Activated CD4-positive, alpha-beta T cell treated with anti-CD3 and anti-CD28 coated beads, Interleukin-2, amount 10 ng/mL, durations not matched to agents 7 days and 5 days (primary cell): ENCODE measurements at regions not wholly inside any gene's neighbourhood (a gene's known extent, or its start where the extent isn't known, plus 50 kb on each side); places are given as distances from the start of the nearest gene placed in this dataset.

ENCODE experiments used
- CTCF ChIA-PET: fragments of 350-600 bp; sonication (Branson Sonifier 250); formaldehyde crosslinking; loops from one replicate; lab custom pipeline; 2021; ENCODE audit warnings: antibody characterized with exemption; lab: Charles Lee
- POLR2A ChIA-PET: fragments of 350-600 bp; sonication (Branson Sonifier 250); formaldehyde crosslinking; loops from one replicate; lab custom pipeline; 2021; ENCODE audit warnings: antibody characterized with exemption; lab: Charles Lee
- DNase-seq: peaks from one replicate; pipeline ENCODE4 v3.0.0-alpha.2; 2020
- H3K27ac Mint-ChIP-seq: one replicate; pipeline ENCODE4 v1.8.0; 2021; ENCODE audit warnings: mild to moderate bottlenecking, moderate library complexity, mixed read lengths
- H3K27me3 Mint-ChIP-seq: one replicate; pipeline ENCODE4 v1.8.0; 2021; ENCODE audit warnings: mixed read lengths
- H3K36me3 Mint-ChIP-seq: one replicate; pipeline ENCODE4 v1.8.0; 2021; ENCODE audit warnings: low read depth, mixed read lengths
- H3K4me1 Mint-ChIP-seq: one replicate; pipeline ENCODE4 v1.8.0; 2021; ENCODE audit warnings: mixed read lengths
- H3K4me3 Mint-ChIP-seq: one replicate; pipeline ENCODE4 v1.8.0; 2021; ENCODE audit warnings: mild to moderate bottlenecking, moderate library complexity, mixed read lengths
- H3K9me3 Mint-ChIP-seq: one replicate; pipeline ENCODE4 v1.8.0; 2021; ENCODE audit warnings: mixed read lengths

GRCh38 chrX:39397561-39398199 lies 596.4 kb downstream of the MID1IP1 start:
- ChIA-PET POLR2A (no interaction called here), CTCF (no interaction called here)
- H3K27me3 Mint-ChIP-seq, result no peaks in the 10 kb centered on the region
- no peaks in the 10 kb centered on the region for H3K4me1 Mint-ChIP-seq
- no peak for DNase-seq
- no peaks in the 10 kb centered on the region for H3K36me3 Mint-ChIP-seq
- no peak overlapping the region for H3K4me3 Mint-ChIP-seq
- no peaks in the 10 kb centered on the region for H3K9me3 Mint-ChIP-seq
- no peak overlapping the region for H3K27ac Mint-ChIP-seq

DNA sequence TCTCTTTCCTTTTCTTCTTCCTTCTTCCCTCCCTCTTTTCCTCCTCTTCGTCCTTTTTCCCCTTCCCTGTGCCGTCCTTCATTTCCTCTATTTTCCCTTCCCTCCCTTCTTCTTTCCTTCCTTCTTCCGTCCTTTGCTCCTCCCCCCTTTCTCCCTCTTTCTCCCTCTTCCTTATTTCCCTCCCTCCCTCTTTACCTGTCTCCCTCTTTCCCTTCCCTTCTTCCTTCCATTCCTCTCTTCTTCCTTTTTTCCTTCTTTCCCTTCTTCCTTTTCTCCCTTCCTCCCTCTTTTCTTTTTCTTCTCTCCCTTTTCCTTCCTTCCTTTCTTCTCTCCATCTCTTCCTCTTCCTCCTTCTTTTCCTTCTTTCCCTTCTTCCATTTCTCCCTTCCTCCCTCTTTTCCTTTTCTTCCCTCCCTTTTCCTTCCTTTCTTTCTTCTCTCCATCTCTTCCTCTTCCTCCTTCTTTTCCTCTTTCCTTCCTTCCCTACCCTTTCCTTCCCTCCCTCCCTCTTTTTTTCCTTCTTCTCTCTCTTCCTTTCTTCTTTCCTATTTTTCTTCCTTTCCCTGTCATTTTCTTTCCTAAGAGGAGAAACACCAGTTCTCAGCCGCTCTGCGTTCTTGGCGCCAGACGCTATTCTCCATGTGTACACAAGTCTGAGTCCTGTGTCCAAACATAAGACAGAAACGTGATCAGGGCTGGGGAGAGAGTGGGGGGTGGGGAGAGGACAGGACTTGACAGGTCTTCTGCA lies 597.1 kb downstream of the MID1IP1 start:
- no peak overlapping the region for H3K27ac Mint-ChIP-seq
- no peaks in the 10 kb centered on the region for H3K27me3 Mint-ChIP-seq
- no peak overlapping the region for H3K4me3 Mint-ChIP-seq
- CTCF ChIA-PET, result no interaction called here
- no peaks in the 10 kb centered on the region for H3K9me3 Mint-ChIP-seq
- no peaks in the 10 kb centered on the region for H3K36me3 Mint-ChIP-seq
- no peak for DNase-seq
- POLR2A ChIA-PET, result no interaction called here
- H3K4me1 Mint-ChIP-seq, result no peaks in the 10 kb centered on the region

- Mint-ChIP-seq H3K4me3 (no peak overlapping the region), H3K27me3 (no peaks in the 10 kb centered on the region), H3K36me3 (no peaks in the 10 kb centered on the region), H3K9me3 (no peaks in the 10 kb centered on the region), H3K27ac (no peak overlapping the region), H3K4me1 (no peaks in the 10 kb centered on the region)
- no peak for DNase-seq
- POLR2A ChIA-PET, result interaction anchor here (0.6 kb wide), 1 partner anchor 1615 kb away, joined by 3 read pairs; no protein-coding TSS in a partner anchor
- CTCF ChIA-PET, result no interaction called here
Observed at GRCh38 chrX:39398963-39399261, 597.7 kb downstream of the MID1IP1 start.

DNA sequence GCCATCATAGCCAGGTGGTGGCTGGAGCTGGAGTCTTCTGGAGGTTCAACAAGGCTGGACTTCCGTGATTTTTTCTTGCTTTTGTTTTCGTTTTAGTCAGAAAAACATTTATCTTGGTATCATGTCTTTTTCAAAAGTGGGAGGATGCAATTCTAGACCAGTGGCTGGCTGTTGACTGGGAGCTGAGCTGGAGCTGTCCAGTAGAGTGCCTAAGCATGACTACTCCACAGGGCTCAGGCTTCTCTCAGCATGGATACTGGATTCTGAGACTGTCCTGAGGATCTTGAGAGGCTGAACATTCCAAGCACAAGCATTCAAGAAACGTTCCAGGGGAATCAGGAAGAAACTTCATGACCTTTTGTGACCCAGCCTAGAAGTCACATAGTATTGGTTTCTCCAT lies 598.1 kb downstream of the MID1IP1 start:
- Mint-ChIP-seq H3K36me3 (no peaks in the 10 kb centered on the region), H3K27me3 (no peaks in the 10 kb centered on the region), H3K4me3 (no peak overlapping the region), H3K27ac (no peak overlapping the region), H3K9me3 (no peaks in the 10 kb centered on the region), H3K4me1 (no peaks in the 10 kb centered on the region)
- POLR2A ChIA-PET, result interaction anchor here (0.6 kb wide), 1 partner anchor 1616 kb away, joined by 3 read pairs; no protein-coding TSS in a partner anchor
- no peak for DNase-seq
- CTCF ChIA-PET, result no interaction called here

GRCh38 chrX:39401483-39402110 lies 600.3 kb downstream of the MID1IP1 start:
- H3K4me1 Mint-ChIP-seq, result no peaks in the 10 kb centered on the region
- ChIA-PET POLR2A (no interaction called here), CTCF (no interaction called here)
- no peaks in the 10 kb centered on the region for H3K9me3 Mint-ChIP-seq
- no peak overlapping the region for H3K27ac Mint-ChIP-seq
- H3K27me3 Mint-ChIP-seq, result no peaks in the 10 kb centered on the region
- H3K4me3 Mint-ChIP-seq, result no peak overlapping the region
- DNase-seq, result no peak
- H3K36me3 Mint-ChIP-seq, result no peaks in the 10 kb centered on the region

DNA sequence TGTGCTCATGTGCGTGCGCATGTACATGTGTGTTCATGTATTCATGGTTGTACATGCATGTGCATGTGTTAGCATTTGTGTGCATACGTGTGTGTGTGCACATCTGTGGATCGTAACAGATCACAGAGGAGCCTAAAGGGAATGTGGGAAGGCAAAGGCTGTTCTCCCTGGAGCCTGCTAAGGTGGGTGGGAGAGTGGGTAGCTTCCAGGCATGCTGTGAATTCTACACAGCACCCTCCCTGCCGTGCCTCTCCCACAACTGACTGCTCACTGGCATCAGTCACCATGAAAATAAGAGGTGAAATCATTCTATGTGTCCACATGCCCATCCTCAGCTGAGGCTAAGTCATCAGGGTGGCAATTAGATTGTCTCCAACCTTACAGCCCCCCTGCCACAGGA lies 600.9 kb downstream of the MID1IP1 start:
- Mint-ChIP-seq H3K9me3 (no peaks in the 10 kb centered on the region), H3K27me3 (no peaks in the 10 kb centered on the region), H3K36me3 (no peaks in the 10 kb centered on the region), H3K27ac (no peak overlapping the region), H3K4me3 (no peak overlapping the region), H3K4me1 (no peaks in the 10 kb centered on the region)
- ChIA-PET CTCF (no interaction called here), POLR2A (no interaction called here)
- no peak for DNase-seq

DNA sequence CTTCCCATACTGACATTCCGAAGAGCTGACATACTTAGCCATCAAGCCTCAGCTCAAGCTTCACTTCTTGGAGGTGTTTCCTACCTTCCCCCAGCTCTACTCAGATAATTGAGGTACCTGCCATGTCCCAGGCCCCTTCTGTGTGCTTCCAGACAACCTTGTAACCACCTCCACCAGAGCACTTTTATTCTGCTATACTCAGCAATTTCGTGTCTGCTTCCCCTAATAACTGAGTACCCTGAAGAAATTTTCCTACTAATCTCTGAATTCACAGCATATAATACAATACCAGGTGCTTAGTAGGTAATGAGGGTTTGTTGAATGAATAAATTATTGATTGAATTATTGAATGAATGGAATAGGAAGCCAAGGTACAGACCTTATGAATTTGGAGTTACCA lies 605.5 kb downstream of the MID1IP1 start:
- DNase-seq, result no peak
- ChIA-PET CTCF (no interaction called here), POLR2A (no interaction called here)
- Mint-ChIP-seq H3K36me3 (no peaks in the 10 kb centered on the region), H3K27ac (no peak overlapping the region), H3K4me1 (no peaks in the 10 kb centered on the region), H3K9me3 (no peaks in the 10 kb centered on the region), H3K27me3 (no peaks in the 10 kb centered on the region), H3K4me3 (no peak overlapping the region)

GRCh38 chrX:39409246-39409917 lies 608.1 kb downstream of the MID1IP1 start:
- Mint-ChIP-seq H3K27ac (no peak overlapping the region), H3K9me3 (no peaks in the 10 kb centered on the region), H3K4me1 (no peaks in the 10 kb centered on the region), H3K4me3 (no peak overlapping the region), H3K27me3 (no peaks in the 10 kb centered on the region), H3K36me3 (no peaks in the 10 kb centered on the region)
- no peak for DNase-seq
- POLR2A ChIA-PET, result no interaction called here
- CTCF ChIA-PET, result interaction anchor here (0.9 to 1.2 kb wide), 2 partner anchors 51 to 245 kb away, joined by 4 read pairs; no protein-coding TSS in a partner anchor

GRCh38 chrX:39414290-39414854 lies 613.1 kb downstream of the MID1IP1 start:
- H3K27me3 Mint-ChIP-seq, result no peaks in the 10 kb centered on the region
- POLR2A ChIA-PET, result no interaction called here
- CTCF ChIA-PET, result no interaction called here

GRCh38 chrX:39416547-39417260 lies 615.4 kb downstream of the MID1IP1 start:
- CTCF ChIA-PET, result interaction anchor here (1.2 kb wide), 1 partner anchor 24 kb away, joined by 3 read pairs; no protein-coding TSS in a partner anchor

More at GRCh38 chrX:39414290-39414854, 613.1 kb downstream of the MID1IP1 start:
- DNase-seq, result no peak
- H3K9me3 Mint-ChIP-seq, result no peaks in the 10 kb centered on the region
- no peak overlapping the region for H3K4me3 Mint-ChIP-seq
- no peak overlapping the region for H3K27ac Mint-ChIP-seq
- H3K36me3 Mint-ChIP-seq, result no peaks in the 10 kb centered on the region
- H3K4me1 Mint-ChIP-seq, result peaks cover 3% of the 10 kb centered on the region

GRCh38 chrX:39418254-39418704 lies 617.0 kb downstream of the MID1IP1 start:
- H3K27me3 Mint-ChIP-seq, result no peaks in the 10 kb centered on the region
- no peak overlapping the region for H3K27ac Mint-ChIP-seq
- H3K36me3 Mint-ChIP-seq, result no peaks in the 10 kb centered on the region
- ChIA-PET POLR2A (no interaction called here), CTCF (no interaction called here)
- H3K4me3 Mint-ChIP-seq, result no peak overlapping the region
- no peak for DNase-seq
- peaks cover 6% of the 10 kb centered on the region for H3K9me3 Mint-ChIP-seq
- peaks cover 3% of the 10 kb centered on the region for H3K4me1 Mint-ChIP-seq

More at GRCh38 chrX:39416547-39417260, 615.4 kb downstream of the MID1IP1 start:
- Mint-ChIP-seq H3K4me1 (peaks cover 3% of the 10 kb centered on the region), H3K27ac (no peak overlapping the region), H3K4me3 (no peak overlapping the region), H3K36me3 (no peaks in the 10 kb centered on the region), H3K27me3 (no peaks in the 10 kb centered on the region), H3K9me3 (no peaks in the 10 kb centered on the region)
- POLR2A ChIA-PET, result no interaction called here
- DNase-seq, result no peak
